Fibroblast of lung (primary cell): ENCODE measurements at regions not wholly inside any gene's neighbourhood (a gene's known extent, or its start where the extent isn't known, plus 50 kb on each side); places are given as distances from the start of the nearest gene placed in this dataset.
"Not testable (repeated sequence)": the region's sequence is repeated elsewhere in the genome, so short reads cannot be mapped to it uniquely, and the experiment has no call there.

ENCODE experiments used
- DNase-seq, 2 donors: peaks; one replicate each; pipeline versions ENCODE4 v3.0.0 to v3.0.0-alpha.2; 2010; ENCODE audit warnings: low read depth in 2 of 2
- H2AFZ ChIP-seq: 2 replicates; pipeline ENCODE4 v1.5.1; 2012; ENCODE audit warnings: low read length, control low read depth, inconsistent platforms
- H3K27ac ChIP-seq: 2 replicates; pipeline ENCODE4 v1.5.1; 2011; ENCODE audit warnings: low read length, control low read depth; ENCODE audit not compliant: insufficient read depth
- H3K27me3 ChIP-seq: 2 replicates; pipeline ENCODE4 v1.5.1; 2011; ENCODE audit warnings: mild to moderate bottlenecking, low read length; ENCODE audit not compliant: control insufficient read depth, insufficient read depth
- H3K36me3 ChIP-seq: 2 replicates; pipeline ENCODE4 v1.5.1; 2011; ENCODE audit warnings: low read length; ENCODE audit not compliant: control insufficient read depth, insufficient read depth
- H3K4me1 ChIP-seq: 2 replicates; pipeline ENCODE4 v1.5.1; 2011; ENCODE audit warnings: low read length; ENCODE audit not compliant: control insufficient read depth, insufficient read depth; ENCODE audit errors: extremely low read depth
- H3K4me2 ChIP-seq: 2 replicates; pipeline ENCODE4 v1.5.1; 2011; ENCODE audit warnings: low read length, control low read depth; ENCODE audit not compliant: insufficient read depth; ENCODE audit errors: extremely low read depth
- H3K4me3 ChIP-seq, 4 experiments: fragments of 200-600 bp in 1 of 4; sonication (generic) in 1 of 4; replicated peaks in 1 of 4; 2 replicates each; pipeline ENCODE4 v1.5.1; 2011 to 2016; ENCODE audit warnings: low read length in 4 of 4, low read depth in 3 of 4, mild to moderate bottlenecking in 3 of 4, control low read depth in 2 of 4, inconsistent platforms in 1 of 4, mixed read lengths in 1 of 4; ENCODE audit not compliant: insufficient read depth in 1 of 4; ENCODE audit errors: control extremely low read depth in 1 of 4
- H3K79me2 ChIP-seq: 2 replicates; pipeline ENCODE4 v1.5.1; 2012; ENCODE audit warnings: mild to moderate bottlenecking, low read length, inconsistent platforms; ENCODE audit not compliant: control insufficient read depth, insufficient read depth
- H3K9ac ChIP-seq: 2 replicates; pipeline ENCODE4 v1.5.1; 2011; ENCODE audit warnings: mild to moderate bottlenecking, low read length, control low read depth; ENCODE audit not compliant: insufficient read depth
- H3K9me3 ChIP-seq: 2 replicates; pipeline ENCODE4 v1.5.1; 2012; ENCODE audit warnings: low read depth, low read length; ENCODE audit not compliant: control insufficient read depth, insufficient read depth
- H4K20me1 ChIP-seq: 2 replicates; pipeline ENCODE4 v1.5.1; 2011; ENCODE audit warnings: low read length; ENCODE audit not compliant: control insufficient read depth, insufficient read depth; ENCODE audit errors: extremely low read depth
- CTCF ChIP-seq, 2 donors: IDR thresholded peaks in 1 of 2; conservative IDR thresholded peaks in 1 of 2; 1 replicate in 1 of 2; 2 replicates in 1 of 2; pipeline ENCODE4 v1.5.1; 2011 to 2012; ENCODE audit warnings: low read length in 2 of 2, control low read depth in 1 of 2, inconsistent platforms in 1 of 2, low read depth in 1 of 2, mild to moderate bottlenecking in 1 of 2
- EZH2 ChIP-seq: IDR thresholded peaks from 2 replicates; pipeline ENCODE4 v1.5.1; 2012; ENCODE audit warnings: low read length, control low read depth, mild to moderate bottlenecking; ENCODE audit errors: missing control alignments

- TF ChIP-seq CTCF (conservative IDR thresholded peaks at IDR 0.05 in 1 of 2, IDR thresholded peaks at IDR 0.05 in 1 of 2; ENCODE audit: low read depth in 1 of 2, low read length in 2 of 2) (no peak), EZH2 (no peak)
- Histone ChIP-seq H3K4me3 (no peak overlapping the region), H3K27me3 (no peaks in the 10 kb centered on the region), H3K79me2 (no peaks in the 10 kb centered on the region), H3K4me1 (no peaks in the 10 kb centered on the region), H3K9me3 (no peaks in the 10 kb centered on the region), H2AFZ (no peak overlapping the region), H3K9ac (no peak overlapping the region), H3K27ac (no peak overlapping the region), H3K36me3 (no peaks in the 10 kb centered on the region), H4K20me1 (no peaks in the 10 kb centered on the region), H3K4me2 (no peak overlapping the region)
- peak in 1 of 2 donors; percentile 88 for DNase-seq
These were observed 123.4 kb upstream of the TENT5A start for GRCh38 chr6:81875782-81876293.

GRCh38 chr6:81869749-81870508, 117.4 kb upstream of the TENT5A start:
- H3K9me3 ChIP-seq, H3K27me3 ChIP-seq, H3K27ac ChIP-seq, H3K79me2 ChIP-seq, H3K36me3 ChIP-seq, H4K20me1 ChIP-seq, H3K9ac ChIP-seq, H3K4me1 ChIP-seq, H3K4me3 ChIP-seq: not testable (repeated sequence)
- peak; percentile 17 to 50 for DNase-seq
- Histone ChIP-seq H3K4me2 (peak overlapping the region; percentile 25), H2AFZ (peak overlapping the region; percentile 39)

GRCh38 chr6:81865712-81866111, 113.2 kb upstream of the TENT5A start:
- H3K79me2 ChIP-seq = no peaks in the 10 kb centered on the region
- TF ChIP-seq EZH2 = no peak
- no peak for TF ChIP-seq CTCF (conservative IDR thresholded peaks at IDR 0.05 in 1 of 2, IDR thresholded peaks at IDR 0.05 in 1 of 2; ENCODE audit: low read depth in 1 of 2, low read length in 2 of 2)
- no peaks in the 10 kb centered on the region for H4K20me1 ChIP-seq
- H3K4me2 ChIP-seq = peak overlapping the region; percentile 68
- H3K27ac ChIP-seq = no peak overlapping the region
- peak; percentile 85 to 86 for DNase-seq
- no peaks in the 10 kb centered on the region for H3K9me3 ChIP-seq
- H3K4me1 ChIP-seq = peaks cover 3% of the 10 kb centered on the region
- H3K36me3 ChIP-seq = no peaks in the 10 kb centered on the region
- H3K9ac ChIP-seq = no peak overlapping the region
- no peaks in the 10 kb centered on the region for H3K27me3 ChIP-seq
- H2AFZ ChIP-seq = no peak overlapping the region
- no peak overlapping the region for H3K4me3 ChIP-seq
